RKO (cell line): ENCODE measurements at regions not wholly inside any gene's neighbourhood (a gene's known extent, or its start where the extent isn't known, plus 50 kb on each side); places are given as distances from the start of the nearest gene placed in this dataset.
A peak's percentile ranks its signal among the peaks of the same experiment; 100 is the strongest.

Experiments
- DNase-seq: peaks from one replicate; pipeline ENCODE4 v3.0.0-alpha.2; 2016; ENCODE audit warnings: low spot score

- DNase-seq: no peak
These were observed 68.9 kb upstream of the NDP start for GRCh38 chrX:44042116-44042515.

GRCh38 chrX:44040406-44040805 lies 67.2 kb upstream of the NDP start:
- no peak for DNase-seq

GRCh38 chrX:44039556-44039955 lies 66.4 kb upstream of the NDP start:
- no peak for DNase-seq

- DNase-seq: no peak
These were observed 63.1 kb upstream of the NDP start for GRCh38 chrX:44036336-44036735.

- no peak for DNase-seq
These were observed 62.4 kb upstream of the NDP start for GRCh38 chrX:44035571-44035970.

- DNase-seq: no peak
These were observed 59.3 kb upstream of the NDP start for GRCh38 chrX:44032479-44032878.

- DNase-seq: peak; percentile 16
These were observed 52.4 kb upstream of the NDP start for GRCh38 chrX:44025555-44025954.
